A673 (cell line): ENCODE measurements at regions not wholly inside any gene's neighbourhood (a gene's known extent, or its start where the extent isn't known, plus 50 kb on each side); places are given as distances from the start of the nearest gene placed in this dataset.

Experiments
- BruUV-seq: library from RNA; stranded (reverse); fragments of 400-500 nt; replicated peaks from 2 replicates; lab custom pipeline; 2021; lab: Mats Ljungman, UMichigan
- CTCF ChIA-PET: fragments of 300-600 bp; sonication (Branson Sonifier 250); formaldehyde crosslinking; loops from one replicate; lab custom pipeline; 2022; ENCODE audit warnings: antibody characterized with exemption; lab: Charles Lee
- POLR2A ChIA-PET: fragments of 300-600 bp; sonication (Branson Sonifier 250); formaldehyde crosslinking; loops from one replicate; lab custom pipeline; 2022; ENCODE audit warnings: antibody characterized with exemption; ENCODE audit not compliant: low non-redundant PET; lab: Charles Lee
- DNase-seq: peaks from one replicate; pipeline ENCODE4 v3.0.0-alpha.2; 2015; ENCODE audit warnings: low spot score
- H3K27ac ChIP-seq: fragments of 200-600 bp; sonication (generic); 2 replicates; pipeline ENCODE4 v1.5.1; 2016; ENCODE audit warnings: mixed run types, low read depth, mild to moderate bottlenecking, mixed read lengths, antibody characterized with exemption, low read length; ENCODE audit not compliant: poor library complexity, severe bottlenecking
- H3K27me3 ChIP-seq: fragments of 200-600 bp; sonication (generic); replicated peaks from 2 replicates; pipeline ENCODE4 v1.6.1; 2017; ENCODE audit warnings: mixed run types, low read depth, mild to moderate bottlenecking, mixed read lengths, antibody characterized with exemption, low read length; ENCODE audit not compliant: insufficient read depth, poor library complexity
- H3K36me3 ChIP-seq: fragments of 200-600 bp; sonication (generic); 2 replicates; pipeline ENCODE4 v1.6.1; 2016; ENCODE audit warnings: mixed run types, mild to moderate bottlenecking, mixed read lengths, antibody characterized with exemption, low read length; ENCODE audit not compliant: insufficient read depth, poor library complexity, severe bottlenecking
- H3K4me1 ChIP-seq: fragments of 200-600 bp; sonication (generic); 2 replicates; pipeline ENCODE4 v1.6.1; 2017; ENCODE audit warnings: mixed run types, mild to moderate bottlenecking, mixed read lengths, antibody characterized with exemption, low read length; ENCODE audit not compliant: insufficient read depth, poor library complexity, severe bottlenecking
- H3K4me3 ChIP-seq: fragments of 200-600 bp; sonication (generic); 2 replicates; pipeline ENCODE4 v1.5.1; 2016; ENCODE audit warnings: low read depth, mixed run types, mild to moderate bottlenecking, mixed read lengths, low read length; ENCODE audit not compliant: poor library complexity, severe bottlenecking
- H3K9me3 ChIP-seq: fragments of 200-600 bp; sonication (generic); 2 replicates; pipeline ENCODE4 v1.6.1; 2016; ENCODE audit warnings: mixed run types, low read depth, mild to moderate bottlenecking, mixed read lengths, antibody characterized with exemption, low read length; ENCODE audit not compliant: poor library complexity, severe bottlenecking
- EZH2 ChIP-seq: fragments of 200-600 bp; sonication (generic); IDR thresholded peaks from 2 replicates; pipeline ENCODE4 v1.6.1; 2017; ENCODE audit warnings: borderline replicate concordance, low read depth, mild to moderate bottlenecking, mixed read lengths, antibody characterized with exemption, low read length; ENCODE audit not compliant: poor library complexity, severe bottlenecking
- intact Hi-C: fragments of 100-400 bp; cut with micrococcal nuclease; formaldehyde crosslinking; loops from one replicate; pipeline ENCODE4 v1.10.0; 2022; ENCODE audit not compliant: unreplicated experiment
- TF ChIP-seq, protein P1 (sequence below): fragments of 300-800, 200-600 bp; sonication (generic); conservative IDR thresholded peaks from 2 replicates; pipeline ENCODE4 v1.5.1; 2017; ENCODE audit warnings: low read depth, mild to moderate bottlenecking, antibody characterized with exemption, low read length, moderate library complexity, mixed read lengths

DNA sequence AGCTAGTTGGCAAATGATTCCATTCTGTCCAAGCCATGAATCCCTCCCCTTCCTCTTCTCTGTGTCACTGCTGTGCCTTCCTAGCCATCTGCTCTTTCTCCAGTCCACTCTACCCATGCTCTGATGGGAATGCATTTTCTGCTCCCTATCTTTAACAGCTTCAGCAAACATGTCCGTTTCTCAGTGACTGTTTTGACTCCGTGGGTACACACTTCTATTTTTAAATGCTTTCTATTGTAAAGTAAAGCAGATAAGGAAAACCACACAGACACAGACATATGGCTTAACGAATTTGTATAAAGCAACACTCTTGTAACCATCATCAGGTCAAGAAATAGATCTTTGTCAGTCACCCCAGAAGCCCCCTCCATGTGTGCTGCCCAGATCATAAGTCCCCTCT lies 72.4 kb upstream of the KLHL13 start:
- no peak overlapping the region for H3K4me3 ChIP-seq
- no peaks in the 10 kb centered on the region for H3K9me3 ChIP-seq
- no peaks in the 10 kb centered on the region for H3K27me3 ChIP-seq
- H3K27ac ChIP-seq, result no peak overlapping the region
- ChIA-PET CTCF (no interaction called here), POLR2A (no interaction called here)
- H3K4me1 ChIP-seq, result no peaks in the 10 kb centered on the region
- H3K36me3 ChIP-seq, result no peaks in the 10 kb centered on the region
- TF ChIP-seq, protein P1, sequence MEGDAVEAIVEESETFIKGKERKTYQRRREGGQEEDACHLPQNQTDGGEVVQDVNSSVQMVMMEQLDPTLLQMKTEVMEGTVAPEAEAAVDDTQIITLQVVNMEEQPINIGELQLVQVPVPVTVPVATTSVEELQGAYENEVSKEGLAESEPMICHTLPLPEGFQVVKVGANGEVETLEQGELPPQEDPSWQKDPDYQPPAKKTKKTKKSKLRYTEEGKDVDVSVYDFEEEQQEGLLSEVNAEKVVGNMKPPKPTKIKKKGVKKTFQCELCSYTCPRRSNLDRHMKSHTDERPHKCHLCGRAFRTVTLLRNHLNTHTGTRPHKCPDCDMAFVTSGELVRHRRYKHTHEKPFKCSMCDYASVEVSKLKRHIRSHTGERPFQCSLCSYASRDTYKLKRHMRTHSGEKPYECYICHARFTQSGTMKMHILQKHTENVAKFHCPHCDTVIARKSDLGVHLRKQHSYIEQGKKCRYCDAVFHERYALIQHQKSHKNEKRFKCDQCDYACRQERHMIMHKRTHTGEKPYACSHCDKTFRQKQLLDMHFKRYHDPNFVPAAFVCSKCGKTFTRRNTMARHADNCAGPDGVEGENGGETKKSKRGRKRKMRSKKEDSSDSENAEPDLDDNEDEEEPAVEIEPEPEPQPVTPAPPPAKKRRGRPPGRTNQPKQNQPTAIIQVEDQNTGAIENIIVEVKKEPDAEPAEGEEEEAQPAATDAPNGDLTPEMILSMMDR, result no peak
- no peak for TF ChIP-seq EZH2
- BruUV-seq, result no TSS peak
- DNase-seq, result no peak
- intact Hi-C loops, result no loop called here

DNA sequence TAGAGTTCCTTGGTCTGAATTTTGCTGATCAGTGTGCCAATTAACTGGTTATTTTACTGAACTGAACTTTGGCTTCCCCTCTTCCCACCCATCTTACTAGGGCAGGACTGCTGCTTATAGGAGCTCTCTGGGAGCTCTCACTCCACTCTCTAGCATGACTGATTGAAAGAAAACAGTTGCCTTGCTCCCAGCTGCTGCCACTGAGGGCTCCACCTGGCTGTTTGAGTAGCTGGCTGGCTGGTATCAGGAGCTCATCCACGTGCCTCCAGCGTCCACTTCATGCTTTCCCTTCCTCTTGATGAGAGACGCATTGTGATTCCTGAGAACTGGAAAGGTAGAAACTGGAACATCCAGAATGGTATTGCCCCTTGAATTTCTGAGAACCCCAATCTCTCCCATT lies 73.0 kb upstream of the KLHL13 start:
- CTCF ChIA-PET, result no interaction called here
- Histone ChIP-seq H3K4me3 (no peak overlapping the region), H3K27me3 (no peaks in the 10 kb centered on the region), H3K9me3 (no peaks in the 10 kb centered on the region), H3K27ac (no peak overlapping the region), H3K4me1 (no peaks in the 10 kb centered on the region), H3K36me3 (no peaks in the 10 kb centered on the region)
- POLR2A ChIA-PET, result no interaction called here
- BruUV-seq, result no TSS peak
- TF ChIP-seq, protein P1, result no peak
- no peak for TF ChIP-seq EZH2
- DNase-seq, result no peak
- intact Hi-C loops, result no loop called here

DNA sequence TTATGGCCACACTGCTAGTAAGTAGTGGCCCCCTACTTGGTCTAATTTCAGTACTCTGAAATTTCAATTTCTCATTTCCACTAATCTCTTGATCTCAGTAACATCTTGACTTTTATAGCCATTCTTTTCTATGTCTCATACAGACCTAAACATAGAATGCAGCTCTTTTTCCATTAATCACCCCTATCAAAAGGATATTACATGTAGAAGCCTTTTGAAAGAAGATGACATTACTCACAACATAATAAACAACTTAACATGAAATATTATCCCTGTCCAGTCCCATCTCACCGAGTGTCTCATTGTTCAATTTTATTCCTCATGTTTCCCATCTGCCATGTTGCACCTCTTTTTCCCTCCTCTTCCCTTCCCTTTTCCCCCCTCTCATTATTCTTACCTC lies 81.1 kb upstream of the KLHL13 start:
- Histone ChIP-seq H3K4me1 (no peaks in the 10 kb centered on the region), H3K36me3 (no peaks in the 10 kb centered on the region), H3K4me3 (no peak overlapping the region), H3K27ac (no peak overlapping the region), H3K27me3 (no peaks in the 10 kb centered on the region), H3K9me3 (no peaks in the 10 kb centered on the region)
- BruUV-seq, result no TSS peak
- TF ChIP-seq, protein P1, result no peak
- TF ChIP-seq EZH2, result no peak
- CTCF ChIA-PET, result no interaction called here
- no peak for DNase-seq
- POLR2A ChIA-PET, result no interaction called here
- intact Hi-C loops, result no loop called here
